HG03469 (cell line): ENCODE measurements at regions not wholly inside any gene's neighbourhood (a gene's known extent, or its start where the extent isn't known, plus 50 kb on each side); places are given as distances from the start of the nearest gene placed in this dataset.
"Not testable (repeated sequence)": the region's sequence is repeated elsewhere in the genome, so short reads cannot be mapped to it uniquely, and the experiment has no call there.

Source experiments
- ATAC-seq: cut with Tn5 transposase; IDR thresholded peaks from one replicate; pipeline ENCODE4 v1.9.1; 2021; ENCODE audit warnings: mild to moderate bottlenecking, moderate library complexity, moderate number of reproducible peaks; ENCODE audit not compliant: unreplicated experiment

- ATAC-seq: no peak
Observed at GRCh38 chr6:93721386-93722048, 302.2 kb upstream of the EPHA7 start.

GRCh38 chr6:93713974-93714373 lies 294.6 kb upstream of the EPHA7 start:
- no peak for ATAC-seq

- no peak for ATAC-seq
Observed at GRCh38 chr6:93703431-93703830, 284.1 kb upstream of the EPHA7 start.

GRCh38 chr6:93701526-93701925 lies 282.2 kb upstream of the EPHA7 start:
- no peak for ATAC-seq

- ATAC-seq: no peak
Observed at GRCh38 chr6:93685494-93685893, 266.1 kb upstream of the EPHA7 start.

GRCh38 chr6:93684339-93684738 lies 265.0 kb upstream of the EPHA7 start:
- ATAC-seq: no peak

GRCh38 chr6:93679836-93680235 lies 260.5 kb upstream of the EPHA7 start:
- ATAC-seq: no peak

GRCh38 chr6:93678841-93679454 lies 259.6 kb upstream of the EPHA7 start:
- no peak for ATAC-seq

GRCh38 chr6:93677264-93677965 lies 258.1 kb upstream of the EPHA7 start:
- no peak for ATAC-seq

GRCh38 chr6:93676581-93676980 lies 257.2 kb upstream of the EPHA7 start:
- no peak for ATAC-seq

- ATAC-seq: no peak
Observed at GRCh38 chr6:93675856-93676417, 256.6 kb upstream of the EPHA7 start.

GRCh38 chr6:93663111-93663510 lies 243.8 kb upstream of the EPHA7 start:
- ATAC-seq: no peak

GRCh38 chr6:93654548-93654947 lies 235.2 kb upstream of the EPHA7 start:
- no peak for ATAC-seq

- ATAC-seq: no peak
Observed at GRCh38 chr6:93644611-93645010, 225.3 kb upstream of the EPHA7 start.

GRCh38 chr6:93639126-93639525 lies 219.8 kb upstream of the EPHA7 start:
- no peak for ATAC-seq

GRCh38 chr6:93636987-93637664 lies 217.8 kb upstream of the EPHA7 start:
- ATAC-seq: not testable (repeated sequence)

- ATAC-seq: no peak
Observed at GRCh38 chr6:93624408-93624807, 205.0 kb upstream of the EPHA7 start.

GRCh38 chr6:93621442-93621841 lies 202.1 kb upstream of the EPHA7 start:
- no peak for ATAC-seq

- no peak for ATAC-seq
Observed at GRCh38 chr6:93604951-93605350, 185.6 kb upstream of the EPHA7 start.

GRCh38 chr6:93592417-93592816 lies 173.1 kb upstream of the EPHA7 start:
- ATAC-seq: no peak

GRCh38 chr6:93586306-93586705 lies 166.9 kb upstream of the EPHA7 start:
- no peak for ATAC-seq
